AG09309 (cell line): ENCODE measurements at regions not wholly inside any gene's neighbourhood (a gene's known extent, or its start where the extent isn't known, plus 50 kb on each side); places are given as distances from the start of the nearest gene placed in this dataset.

ENCODE experiments used
- DNase-seq: peaks from one replicate; pipeline ENCODE4 v3.0.0-alpha.2; 2010; ENCODE audit warnings: low read depth
- H3K4me3 ChIP-seq: 2 replicates; pipeline ENCODE4 v1.5.1; 2011; ENCODE audit warnings: mild to moderate bottlenecking, low read depth, low read length, moderate library complexity; ENCODE audit not compliant: control insufficient read depth
- CTCF ChIP-seq: IDR thresholded peaks from 2 replicates; pipeline ENCODE4 v1.5.1; 2011; ENCODE audit warnings: mild to moderate bottlenecking, low read depth, low read length, inconsistent platforms; ENCODE audit not compliant: insufficient read depth, control insufficient read depth; ENCODE audit errors: missing control alignments

DNA sequence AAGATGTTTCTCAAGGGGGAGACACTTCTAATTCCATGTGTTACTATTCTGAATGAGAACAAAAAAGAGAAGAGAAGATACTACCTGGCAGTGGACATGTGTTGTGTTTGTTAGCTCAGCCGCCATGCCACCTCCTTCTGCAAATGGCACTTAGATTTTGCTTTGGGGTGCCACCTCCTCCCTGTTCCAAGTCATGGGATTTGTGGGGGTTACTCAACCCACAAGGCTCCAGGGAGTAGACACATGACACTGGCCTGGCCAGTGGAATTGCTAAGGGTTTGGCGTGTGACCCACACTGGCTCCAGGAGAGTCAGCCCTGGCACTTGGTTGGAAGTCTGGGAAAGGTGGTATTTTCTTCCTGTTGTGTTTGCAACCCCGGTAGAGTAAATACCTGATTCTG lies 129.1 kb downstream of the ZNF621 start:
- no peak overlapping the region for H3K4me3 ChIP-seq
- TF ChIP-seq CTCF, result no peak
- DNase-seq, result no peak

DNA sequence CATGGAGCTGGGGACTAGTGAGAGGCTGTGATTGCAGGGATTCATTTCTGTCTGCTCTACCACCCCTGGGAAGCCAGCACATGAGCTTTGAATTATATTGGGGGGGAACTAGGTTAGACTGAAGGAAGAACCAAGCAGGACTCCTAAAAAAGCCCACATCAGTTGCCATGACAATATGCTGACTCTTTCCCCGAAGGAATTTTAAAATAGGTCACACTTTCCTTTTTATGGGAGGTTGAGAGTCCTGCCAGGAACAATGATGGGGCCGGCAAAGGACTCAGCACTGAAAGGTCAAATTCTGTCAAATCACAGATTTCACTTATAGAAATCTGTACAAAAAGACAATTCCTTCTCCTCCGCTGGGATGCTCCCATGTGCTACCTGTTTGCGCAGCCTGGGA lies 130.8 kb downstream of the ZNF621 start:
- H3K4me3 ChIP-seq, result no peak overlapping the region
- TF ChIP-seq CTCF, result no peak
- DNase-seq, result no peak

DNA sequence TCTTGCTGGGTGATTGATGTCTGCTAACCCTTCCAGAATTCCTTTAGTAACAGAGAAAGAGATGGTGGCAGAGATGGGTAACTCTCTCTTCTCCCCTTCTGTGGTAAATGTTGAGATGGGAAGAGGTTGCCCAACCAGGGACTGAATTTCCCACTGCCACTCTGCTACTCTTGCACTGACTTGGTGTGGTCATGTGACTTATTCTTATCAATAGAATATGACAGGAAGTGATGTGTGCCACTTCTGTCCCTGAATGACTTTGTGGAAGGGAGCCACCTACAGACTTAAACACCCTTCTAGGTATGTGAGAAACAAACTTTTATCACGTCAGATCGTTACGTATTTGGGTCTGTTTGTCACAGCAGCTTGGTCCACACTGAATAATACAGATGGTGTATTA lies 132.9 kb downstream of the ZNF621 start:
- H3K4me3 ChIP-seq, result no peak overlapping the region
- DNase-seq, result no peak
- no peak for TF ChIP-seq CTCF

GRCh38 chr3:40658305-40658704 lies 133.5 kb downstream of the ZNF621 start:
- H3K4me3 ChIP-seq, result no peak overlapping the region
- DNase-seq, result no peak
- TF ChIP-seq CTCF, result no peak

GRCh38 chr3:40660554-40660953 lies 135.8 kb downstream of the ZNF621 start:
- DNase-seq, result no peak
- no peak overlapping the region for H3K4me3 ChIP-seq
- TF ChIP-seq CTCF, result no peak

- no peak for TF ChIP-seq CTCF
- H3K4me3 ChIP-seq, result no peak overlapping the region
- no peak for DNase-seq
Observed at GRCh38 chr3:40661284-40661683, 136.5 kb downstream of the ZNF621 start.

DNA sequence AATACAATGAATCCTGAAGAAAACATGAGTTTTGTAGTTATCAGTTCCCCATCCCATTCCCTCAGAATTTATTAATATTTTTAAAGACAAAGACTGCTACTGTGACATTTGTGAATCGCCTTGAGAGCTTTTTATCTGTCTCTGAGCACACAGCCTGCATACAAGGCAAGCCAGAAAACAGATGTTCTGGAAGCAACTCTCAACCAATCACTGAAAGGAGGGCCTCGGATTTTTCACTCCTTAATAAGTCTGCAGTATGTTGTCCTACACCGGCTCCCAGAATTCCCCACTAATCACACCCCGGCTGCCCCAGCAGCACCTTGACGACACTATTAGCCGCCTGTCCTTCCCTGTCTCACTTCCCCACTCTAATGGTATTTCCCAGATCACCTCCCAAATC lies 138.5 kb downstream of the ZNF621 start:
- no peak overlapping the region for H3K4me3 ChIP-seq
- DNase-seq, result no peak
- no peak for TF ChIP-seq CTCF
